Type B pancreatic cell (in vitro differentiated cells): ENCODE measurements at regions not wholly inside any gene's neighbourhood (a gene's known extent, or its start where the extent isn't known, plus 50 kb on each side); places are given as distances from the start of the nearest gene placed in this dataset.

Experiments
- DNase-seq: peaks from one replicate; pipeline ENCODE4 v3.0.0; 2021; ENCODE audit warnings: mixed read lengths; ENCODE audit not compliant: unreplicated experiment; ENCODE audit errors: extremely low spot score
- H3K27ac Mint-ChIP-seq: 2 replicates; pipeline ENCODE4 v1.8.0; 2021; ENCODE audit warnings: mild to moderate bottlenecking, mixed read lengths
- H3K27me3 Mint-ChIP-seq: 2 replicates; pipeline ENCODE4 v1.8.0; 2021; ENCODE audit warnings: mixed read lengths
- H3K36me3 Mint-ChIP-seq: 2 replicates; pipeline ENCODE4 v1.8.0; 2021; ENCODE audit warnings: mixed read lengths
- H3K4me1 Mint-ChIP-seq: one replicate; pipeline ENCODE4 v1.8.0; 2021; ENCODE audit warnings: mixed read lengths; ENCODE audit not compliant: unreplicated experiment
- H3K4me3 Mint-ChIP-seq: 2 replicates; pipeline ENCODE4 v1.8.0; 2021; ENCODE audit warnings: mild to moderate bottlenecking, mixed read lengths
- H3K9me3 Mint-ChIP-seq: 2 replicates; pipeline ENCODE4 v1.8.0; 2021; ENCODE audit warnings: mixed read lengths
- TF ChIP-seq, protein P1 (sequence below): fragments of 200-600 bp; sonication (generic); conservative IDR thresholded peaks from 2 replicates; pipeline ENCODE4 v1.5.0; 2021; ENCODE audit warnings: antibody characterized with exemption, mild to moderate bottlenecking

DNA sequence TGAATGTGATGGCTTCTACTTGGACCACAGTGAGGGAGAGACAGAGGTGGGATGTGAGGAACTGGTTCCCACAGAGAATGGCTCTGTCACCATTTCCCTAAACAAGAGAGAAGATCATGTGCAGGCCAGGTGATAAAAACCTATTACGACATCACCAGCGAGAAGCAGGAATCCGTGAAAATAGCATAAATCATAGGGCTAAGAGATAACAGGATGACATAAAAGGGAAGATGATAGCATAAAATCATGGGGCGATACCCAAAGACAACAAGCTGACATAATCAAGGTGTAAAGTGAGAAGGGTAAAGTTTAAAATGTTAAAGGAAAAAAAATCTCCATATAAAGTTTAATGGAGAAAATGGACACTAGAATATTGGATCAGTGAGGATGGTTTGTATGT is 205.5 kb upstream of the SLIT2 start:
- Mint-ChIP-seq H3K9me3 (no peaks in the 10 kb centered on the region), H3K27me3 (peaks cover 49% of the 10 kb centered on the region), H3K4me3 (no peak overlapping the region), H3K27ac (no peak overlapping the region), H3K4me1 (peaks cover 13% of the 10 kb centered on the region), H3K36me3 (no peaks in the 10 kb centered on the region)
- DNase-seq, result no peak
- TF ChIP-seq, protein P1, sequence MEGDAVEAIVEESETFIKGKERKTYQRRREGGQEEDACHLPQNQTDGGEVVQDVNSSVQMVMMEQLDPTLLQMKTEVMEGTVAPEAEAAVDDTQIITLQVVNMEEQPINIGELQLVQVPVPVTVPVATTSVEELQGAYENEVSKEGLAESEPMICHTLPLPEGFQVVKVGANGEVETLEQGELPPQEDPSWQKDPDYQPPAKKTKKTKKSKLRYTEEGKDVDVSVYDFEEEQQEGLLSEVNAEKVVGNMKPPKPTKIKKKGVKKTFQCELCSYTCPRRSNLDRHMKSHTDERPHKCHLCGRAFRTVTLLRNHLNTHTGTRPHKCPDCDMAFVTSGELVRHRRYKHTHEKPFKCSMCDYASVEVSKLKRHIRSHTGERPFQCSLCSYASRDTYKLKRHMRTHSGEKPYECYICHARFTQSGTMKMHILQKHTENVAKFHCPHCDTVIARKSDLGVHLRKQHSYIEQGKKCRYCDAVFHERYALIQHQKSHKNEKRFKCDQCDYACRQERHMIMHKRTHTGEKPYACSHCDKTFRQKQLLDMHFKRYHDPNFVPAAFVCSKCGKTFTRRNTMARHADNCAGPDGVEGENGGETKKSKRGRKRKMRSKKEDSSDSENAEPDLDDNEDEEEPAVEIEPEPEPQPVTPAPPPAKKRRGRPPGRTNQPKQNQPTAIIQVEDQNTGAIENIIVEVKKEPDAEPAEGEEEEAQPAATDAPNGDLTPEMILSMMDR, result no peak

DNA sequence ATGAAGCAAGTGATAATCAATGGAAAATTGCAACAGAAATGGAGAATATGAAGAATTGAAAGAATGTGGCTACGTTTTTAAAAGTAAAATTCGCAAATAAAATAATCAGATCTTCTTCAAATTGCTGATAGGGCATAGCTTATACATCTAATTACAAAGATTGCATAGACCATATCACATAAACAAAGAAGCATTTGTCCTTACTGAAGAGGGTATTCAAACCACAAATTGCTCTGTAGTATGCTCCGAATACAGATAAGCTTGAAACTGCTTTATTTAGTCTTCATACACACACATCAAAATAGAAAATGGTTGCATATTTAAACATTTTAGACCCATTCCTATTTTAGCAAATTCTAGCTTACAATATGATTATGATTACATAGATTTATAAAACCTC is 206.7 kb upstream of the SLIT2 start:
- Mint-ChIP-seq H3K36me3 (no peaks in the 10 kb centered on the region), H3K4me3 (no peak overlapping the region), H3K27ac (no peak overlapping the region), H3K4me1 (peaks cover 13% of the 10 kb centered on the region), H3K9me3 (no peaks in the 10 kb centered on the region), H3K27me3 (peaks cover 47% of the 10 kb centered on the region)
- TF ChIP-seq, protein P1, result no peak
- DNase-seq, result no peak

DNA sequence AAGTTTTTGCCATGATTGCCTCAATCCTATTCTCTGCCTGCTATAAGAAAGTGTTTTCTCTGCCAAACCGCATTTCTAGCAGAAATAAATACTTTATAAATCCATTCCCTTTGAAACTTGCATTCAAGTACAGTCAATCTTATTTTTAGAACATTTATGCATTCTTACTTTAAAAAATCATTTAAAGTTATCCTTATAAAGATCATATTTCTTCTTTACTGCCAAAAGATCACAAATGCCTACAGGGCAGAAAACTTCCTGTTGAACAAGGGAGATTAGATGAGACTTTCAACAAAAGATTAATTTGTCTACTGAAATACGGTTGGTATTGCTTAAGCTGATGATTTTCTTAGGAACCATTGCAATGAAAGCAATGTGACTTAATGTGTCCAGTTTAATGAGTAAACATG is 207.2 kb upstream of the SLIT2 start:
- TF ChIP-seq, protein P1, result no peak
- Mint-ChIP-seq H3K4me3 (no peak overlapping the region), H3K36me3 (no peaks in the 10 kb centered on the region), H3K27ac (no peak overlapping the region), H3K4me1 (peaks cover 13% of the 10 kb centered on the region), H3K9me3 (no peaks in the 10 kb centered on the region), H3K27me3 (peaks cover 43% of the 10 kb centered on the region)
- DNase-seq, result no peak

DNA sequence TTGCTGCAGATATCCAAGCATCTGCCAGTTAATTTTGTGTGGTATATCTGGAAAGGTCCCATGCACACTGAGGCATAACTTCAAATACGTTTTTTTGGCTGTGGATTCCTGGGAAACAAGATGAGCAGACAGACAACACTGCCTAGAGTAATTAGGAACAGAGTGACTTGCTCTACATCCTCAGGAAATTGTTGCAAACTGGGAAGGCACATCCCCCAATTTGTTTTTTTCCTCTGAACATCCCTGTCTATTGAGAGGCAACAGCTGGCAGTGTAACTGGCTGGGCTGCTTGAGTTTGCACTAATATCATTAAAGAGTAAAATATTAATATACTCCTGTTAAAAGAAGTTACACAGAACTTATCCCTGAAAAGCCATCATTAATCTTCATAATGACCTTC is 207.7 kb upstream of the SLIT2 start:
- peaks cover 42% of the 10 kb centered on the region for H3K27me3 Mint-ChIP-seq
- TF ChIP-seq, protein P1, result no peak
- peaks cover 13% of the 10 kb centered on the region for H3K4me1 Mint-ChIP-seq
- DNase-seq, result no peak
- H3K27ac Mint-ChIP-seq, result no peak overlapping the region
- no peak overlapping the region for H3K4me3 Mint-ChIP-seq
- H3K36me3 Mint-ChIP-seq, result no peaks in the 10 kb centered on the region
- no peaks in the 10 kb centered on the region for H3K9me3 Mint-ChIP-seq

DNA sequence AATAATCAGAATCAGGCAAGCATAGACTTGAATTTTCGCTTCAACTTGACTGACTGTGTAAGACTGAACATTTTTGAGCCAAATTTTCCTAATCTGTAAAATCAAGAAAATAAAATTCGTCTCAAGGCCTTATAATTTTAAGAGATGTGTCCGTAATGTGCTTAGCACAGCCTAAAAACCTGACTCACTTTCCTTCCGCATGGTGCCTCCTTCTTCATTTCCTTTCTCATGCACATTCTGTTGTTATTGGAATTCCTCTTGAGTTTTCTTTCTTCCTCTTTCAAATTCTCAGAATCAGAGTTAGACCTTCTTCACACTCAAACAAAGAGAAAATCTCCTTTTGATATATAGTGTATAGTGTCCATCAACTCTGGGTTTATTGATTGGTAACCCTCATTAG is 208.9 kb upstream of the SLIT2 start:
- DNase-seq, result no peak
- H3K27me3 Mint-ChIP-seq, result peaks cover 47% of the 10 kb centered on the region
- peaks cover 13% of the 10 kb centered on the region for H3K4me1 Mint-ChIP-seq
- TF ChIP-seq, protein P1, result no peak
- no peaks in the 10 kb centered on the region for H3K9me3 Mint-ChIP-seq
- no peak overlapping the region for H3K4me3 Mint-ChIP-seq
- H3K36me3 Mint-ChIP-seq, result no peaks in the 10 kb centered on the region
- no peak overlapping the region for H3K27ac Mint-ChIP-seq

DNA sequence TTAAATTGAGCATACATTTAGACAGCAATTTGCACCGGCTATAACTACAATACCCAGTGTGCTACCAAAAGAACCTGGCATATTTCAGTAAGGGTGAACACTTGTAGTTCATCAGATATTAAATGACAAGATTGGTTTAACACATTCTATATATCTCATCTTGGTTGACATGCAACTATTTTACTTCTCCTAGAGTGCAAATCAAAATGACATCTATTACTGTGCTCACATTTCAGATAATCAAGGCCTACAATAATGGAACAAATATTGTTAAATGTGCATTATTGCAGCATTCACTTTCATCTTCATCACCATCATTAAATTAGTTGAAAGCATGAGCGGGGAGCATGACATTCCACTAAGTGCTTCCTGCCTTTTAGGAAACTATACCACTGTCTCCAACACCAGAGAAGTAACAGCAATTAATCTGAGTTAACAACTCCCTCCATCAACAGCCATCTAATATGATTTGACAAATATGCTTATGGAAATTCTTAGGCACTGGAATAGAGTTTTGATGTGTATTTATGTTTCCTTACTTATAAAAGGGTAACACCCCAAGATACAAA is 209.8 kb upstream of the SLIT2 start:
- TF ChIP-seq, protein P1, result no peak
- no peaks in the 10 kb centered on the region for H3K36me3 Mint-ChIP-seq
- H3K9me3 Mint-ChIP-seq, result no peaks in the 10 kb centered on the region
- no peak overlapping the region for H3K27ac Mint-ChIP-seq
- peaks cover 13% of the 10 kb centered on the region for H3K4me1 Mint-ChIP-seq
- DNase-seq, result no peak
- peaks cover 45% of the 10 kb centered on the region for H3K27me3 Mint-ChIP-seq
- H3K4me3 Mint-ChIP-seq, result no peak overlapping the region
